ENCODE measurements at regions not wholly inside any gene's neighbourhood (a gene's known extent, or its start where the extent isn't known, plus 50 kb on each side); places are given as distances from the start of the nearest gene placed in this dataset.
"Not testable (repeated sequence)": the region's sequence is repeated elsewhere in the genome, so short reads cannot be mapped to it uniquely, and the experiment has no call there.

- H3K4me2 ChIP-seq (ENCODE audit: extremely low read depth, insufficient read depth, low read length); H3K36me3 ChIP-seq (ENCODE audit: control insufficient read depth, insufficient read depth, low read length); H4K20me1 ChIP-seq (ENCODE audit: control insufficient read depth, extremely low read depth, insufficient read depth, low read length); DNase-seq (ENCODE audit: low read depth in 2 of 2); H3K9ac ChIP-seq (ENCODE audit: insufficient read depth, low read length); H3K4me1 ChIP-seq (ENCODE audit: control insufficient read depth, extremely low read depth, insufficient read depth, low read length); H3K27me3 ChIP-seq (ENCODE audit: control insufficient read depth, insufficient read depth, low read length); H3K27ac ChIP-seq (ENCODE audit: insufficient read depth, low read length); H3K9me3 ChIP-seq (ENCODE audit: control insufficient read depth, insufficient read depth, low read depth, low read length); H3K4me3 ChIP-seq (replicated peaks in 1 of 4; ENCODE audit: control extremely low read depth in 1 of 4, insufficient read depth in 1 of 4, low read depth in 3 of 4, low read length in 4 of 4); H3K79me2 ChIP-seq (ENCODE audit: control insufficient read depth, insufficient read depth, low read length); H2AFZ ChIP-seq (ENCODE audit: low read length): not testable (repeated sequence)
Observed at GRCh38 chr2:131834203-131835020, 306.7 kb downstream of the CCDC74A start.

GRCh38 chr2:131835022-131835421, 307.3 kb downstream of the CCDC74A start:
- not testable (repeated sequence) for H3K4me1 ChIP-seq (ENCODE audit: control insufficient read depth, extremely low read depth, insufficient read depth, low read length); H2AFZ ChIP-seq (ENCODE audit: low read length); H3K9me3 ChIP-seq (ENCODE audit: control insufficient read depth, insufficient read depth, low read depth, low read length); DNase-seq (ENCODE audit: low read depth in 2 of 2); H3K79me2 ChIP-seq (ENCODE audit: control insufficient read depth, insufficient read depth, low read length); H3K4me2 ChIP-seq (ENCODE audit: extremely low read depth, insufficient read depth, low read length); H3K9ac ChIP-seq (ENCODE audit: insufficient read depth, low read length); H3K27me3 ChIP-seq (ENCODE audit: control insufficient read depth, insufficient read depth, low read length); H3K36me3 ChIP-seq (ENCODE audit: control insufficient read depth, insufficient read depth, low read length); H3K4me3 ChIP-seq (replicated peaks in 1 of 4; ENCODE audit: control extremely low read depth in 1 of 4, insufficient read depth in 1 of 4, low read depth in 3 of 4, low read length in 4 of 4); H3K27ac ChIP-seq (ENCODE audit: insufficient read depth, low read length); H4K20me1 ChIP-seq (ENCODE audit: control insufficient read depth, extremely low read depth, insufficient read depth, low read length)

GRCh38 chr2:131835621-131836091, 308.0 kb downstream of the CCDC74A start:
- Histone ChIP-seq H2AFZ (ENCODE audit: low read length) (no peak overlapping the region), H3K27me3 (ENCODE audit: control insufficient read depth, insufficient read depth, low read length) (no peaks in the 10 kb centered on the region), H3K27ac (ENCODE audit: insufficient read depth, low read length) (no peak overlapping the region), H3K9ac (ENCODE audit: insufficient read depth, low read length) (no peak overlapping the region), H3K4me3 (replicated peaks in 1 of 4; ENCODE audit: control extremely low read depth in 1 of 4, insufficient read depth in 1 of 4, low read depth in 3 of 4, low read length in 4 of 4) (no peak overlapping the region), H4K20me1 (ENCODE audit: control insufficient read depth, extremely low read depth, insufficient read depth, low read length) (no peaks in the 10 kb centered on the region), H3K79me2 (ENCODE audit: control insufficient read depth, insufficient read depth, low read length) (no peaks in the 10 kb centered on the region), H3K36me3 (ENCODE audit: control insufficient read depth, insufficient read depth, low read length) (no peaks in the 10 kb centered on the region), H3K9me3 (ENCODE audit: control insufficient read depth, insufficient read depth, low read depth, low read length) (no peaks in the 10 kb centered on the region), H3K4me1 (ENCODE audit: control insufficient read depth, extremely low read depth, insufficient read depth, low read length) (no peaks in the 10 kb centered on the region), H3K4me2 (ENCODE audit: extremely low read depth, insufficient read depth, low read length) (no peak overlapping the region)
- TF ChIP-seq EZH2 (IDR thresholded peaks at IDR 0.05; ENCODE audit: low read length, missing control alignments) (no peak), CTCF (conservative IDR thresholded peaks at IDR 0.05 in 1 of 2, IDR thresholded peaks at IDR 0.05 in 1 of 2; ENCODE audit: low read depth in 1 of 2, low read length in 2 of 2) (no peak)
- no peak for DNase-seq (ENCODE audit: low read depth in 2 of 2)

GRCh38 chr2:131836116-131836515, 308.4 kb downstream of the CCDC74A start:
- H3K9ac ChIP-seq (ENCODE audit: insufficient read depth, low read length); H3K4me2 ChIP-seq (ENCODE audit: extremely low read depth, insufficient read depth, low read length); DNase-seq (ENCODE audit: low read depth in 2 of 2); H2AFZ ChIP-seq (ENCODE audit: low read length); H3K36me3 ChIP-seq (ENCODE audit: control insufficient read depth, insufficient read depth, low read length); H3K79me2 ChIP-seq (ENCODE audit: control insufficient read depth, insufficient read depth, low read length); H3K4me3 ChIP-seq (replicated peaks in 1 of 4; ENCODE audit: control extremely low read depth in 1 of 4, insufficient read depth in 1 of 4, low read depth in 3 of 4, low read length in 4 of 4); H4K20me1 ChIP-seq (ENCODE audit: control insufficient read depth, extremely low read depth, insufficient read depth, low read length); H3K27me3 ChIP-seq (ENCODE audit: control insufficient read depth, insufficient read depth, low read length); H3K4me1 ChIP-seq (ENCODE audit: control insufficient read depth, extremely low read depth, insufficient read depth, low read length); H3K27ac ChIP-seq (ENCODE audit: insufficient read depth, low read length); H3K9me3 ChIP-seq (ENCODE audit: control insufficient read depth, insufficient read depth, low read depth, low read length): not testable (repeated sequence)

GRCh38 chr2:131844044-131844443, 316.4 kb downstream of the CCDC74A start:
- not testable (repeated sequence) for DNase-seq (ENCODE audit: low read depth in 2 of 2)

GRCh38 chr2:131856202-131856601, 305.6 kb downstream of the ANKRD30BL start:
- not testable (repeated sequence) for H2AFZ ChIP-seq (ENCODE audit: low read length); H4K20me1 ChIP-seq (ENCODE audit: control insufficient read depth, extremely low read depth, insufficient read depth, low read length); H3K4me1 ChIP-seq (ENCODE audit: control insufficient read depth, extremely low read depth, insufficient read depth, low read length); H3K27me3 ChIP-seq (ENCODE audit: control insufficient read depth, insufficient read depth, low read length); H3K9ac ChIP-seq (ENCODE audit: insufficient read depth, low read length); H3K36me3 ChIP-seq (ENCODE audit: control insufficient read depth, insufficient read depth, low read length); H3K9me3 ChIP-seq (ENCODE audit: control insufficient read depth, insufficient read depth, low read depth, low read length); H3K27ac ChIP-seq (ENCODE audit: insufficient read depth, low read length); DNase-seq (ENCODE audit: low read depth in 2 of 2); H3K4me3 ChIP-seq (replicated peaks in 1 of 4; ENCODE audit: control extremely low read depth in 1 of 4, insufficient read depth in 1 of 4, low read depth in 3 of 4, low read length in 4 of 4); H3K79me2 ChIP-seq (ENCODE audit: control insufficient read depth, insufficient read depth, low read length); H3K4me2 ChIP-seq (ENCODE audit: extremely low read depth, insufficient read depth, low read length)

More at GRCh38 chr2:131844044-131844443, 316.4 kb downstream of the CCDC74A start:
- H3K36me3 ChIP-seq (ENCODE audit: control insufficient read depth, insufficient read depth, low read length); H3K4me3 ChIP-seq (replicated peaks in 1 of 4; ENCODE audit: control extremely low read depth in 1 of 4, insufficient read depth in 1 of 4, low read depth in 3 of 4, low read length in 4 of 4); H3K79me2 ChIP-seq (ENCODE audit: control insufficient read depth, insufficient read depth, low read length); H4K20me1 ChIP-seq (ENCODE audit: control insufficient read depth, extremely low read depth, insufficient read depth, low read length); H3K9me3 ChIP-seq (ENCODE audit: control insufficient read depth, insufficient read depth, low read depth, low read length); H3K27ac ChIP-seq (ENCODE audit: insufficient read depth, low read length); H3K27me3 ChIP-seq (ENCODE audit: control insufficient read depth, insufficient read depth, low read length); H3K9ac ChIP-seq (ENCODE audit: insufficient read depth, low read length); H3K4me1 ChIP-seq (ENCODE audit: control insufficient read depth, extremely low read depth, insufficient read depth, low read length); H2AFZ ChIP-seq (ENCODE audit: low read length); H3K4me2 ChIP-seq (ENCODE audit: extremely low read depth, insufficient read depth, low read length): not testable (repeated sequence)

Data from fibroblast of lung (primary cell).